HG03280 (cell line): ENCODE measurements at regions not wholly inside any gene's neighbourhood (a gene's known extent, or its start where the extent isn't known, plus 50 kb on each side); places are given as distances from the start of the nearest gene placed in this dataset.
A peak's percentile ranks its signal among the peaks of the same experiment; 100 is the strongest.

Source experiments
- ATAC-seq: cut with Tn5 transposase; IDR thresholded peaks from one replicate; pipeline ENCODE4 v1.9.1; 2021; ENCODE audit warnings: mild to moderate bottlenecking, moderate library complexity; ENCODE audit not compliant: unreplicated experiment

DNA sequence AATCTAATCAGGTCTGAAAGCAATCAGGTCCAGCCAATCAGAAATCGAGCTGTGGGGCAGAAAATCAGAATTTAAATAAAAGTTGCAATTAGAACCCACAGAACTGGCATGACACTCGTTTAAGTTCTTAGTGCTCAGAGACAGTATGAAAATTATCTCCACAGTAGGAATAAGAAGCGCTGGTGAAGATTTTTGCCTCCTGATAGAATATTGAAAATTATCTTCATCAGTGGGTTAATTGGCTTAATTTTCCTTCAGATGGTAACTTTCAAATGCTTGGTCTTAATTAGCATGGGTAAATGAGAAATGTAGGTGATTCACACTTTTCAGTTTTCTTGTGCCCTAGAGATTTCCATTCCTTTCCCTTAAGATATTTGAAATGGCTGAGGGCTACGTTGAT is 109.1 kb upstream of the MDFIC2 start:
- ATAC-seq, result no peak

DNA sequence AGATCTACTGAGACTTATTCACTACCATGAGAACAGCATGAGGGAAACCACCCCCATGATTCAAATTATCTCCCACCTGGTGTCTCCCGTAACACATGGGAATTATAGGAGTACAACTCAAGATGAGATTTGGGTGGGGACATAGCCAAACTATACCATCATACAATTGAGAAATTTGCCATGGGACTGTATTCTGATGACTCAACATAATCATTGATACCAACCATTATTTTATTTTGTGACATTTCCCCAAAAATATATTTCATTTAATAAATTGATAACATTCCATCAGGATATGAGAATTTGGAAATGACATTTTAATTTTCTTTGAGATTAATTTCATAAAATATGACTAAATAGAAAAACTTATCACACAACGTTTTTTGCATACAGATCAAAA is 96.6 kb upstream of the MDFIC2 start:
- no peak for ATAC-seq

DNA sequence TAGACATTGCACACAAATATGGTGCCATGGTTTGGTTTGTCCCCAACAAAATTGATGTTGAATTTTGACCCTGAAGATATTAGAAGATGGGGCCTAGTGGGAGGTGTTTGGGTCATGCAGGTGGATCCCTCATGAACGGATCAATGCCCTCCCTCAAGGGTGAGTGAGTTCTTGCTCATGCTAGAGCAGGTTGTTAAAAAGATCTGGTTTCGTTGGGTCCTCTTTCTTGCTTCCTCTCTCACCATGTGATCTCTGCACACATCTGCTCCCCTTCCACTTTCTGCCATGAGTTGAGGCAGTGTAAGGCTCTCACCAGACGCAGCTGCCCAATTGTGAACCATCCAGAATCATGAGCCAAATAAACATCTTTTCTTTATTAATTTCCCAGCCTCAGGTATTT is 87.8 kb upstream of the MDFIC2 start:
- ATAC-seq, result peak; percentile 74

DNA sequence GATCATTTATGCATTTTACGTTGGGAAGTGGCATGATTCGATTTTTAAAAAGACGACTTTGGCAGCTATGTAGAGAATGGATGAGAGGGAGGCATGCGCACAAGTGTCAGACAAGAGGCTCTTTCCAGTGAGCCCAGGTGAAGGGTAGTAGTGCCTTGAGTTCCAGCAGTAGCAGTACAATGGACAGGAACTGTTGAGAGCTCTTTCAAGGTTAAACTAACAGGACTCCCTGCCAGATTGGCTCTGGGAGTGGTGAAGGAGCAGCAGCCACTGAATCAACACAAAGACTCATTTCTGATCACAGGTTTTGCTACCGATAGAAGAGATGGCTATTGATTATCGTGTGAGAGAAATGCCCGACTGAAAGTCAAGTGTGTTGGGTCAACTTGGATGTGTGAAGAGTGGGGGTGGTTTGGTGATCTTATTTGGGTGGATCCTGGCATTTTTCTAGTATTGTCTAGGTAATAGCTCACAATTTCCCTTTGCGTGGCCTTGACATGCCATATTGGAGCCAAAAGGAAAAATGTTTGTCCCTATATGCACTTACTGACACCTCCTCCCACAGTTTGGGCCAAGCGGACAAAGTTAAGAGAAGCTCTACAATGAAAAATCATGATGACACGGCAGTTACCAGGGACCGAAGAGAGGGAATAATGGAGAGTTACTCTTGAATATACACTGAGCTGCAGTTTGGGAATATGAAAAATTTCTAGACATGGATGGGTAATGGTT is 81.6 kb upstream of the MDFIC2 start:
- no peak for ATAC-seq

DNA sequence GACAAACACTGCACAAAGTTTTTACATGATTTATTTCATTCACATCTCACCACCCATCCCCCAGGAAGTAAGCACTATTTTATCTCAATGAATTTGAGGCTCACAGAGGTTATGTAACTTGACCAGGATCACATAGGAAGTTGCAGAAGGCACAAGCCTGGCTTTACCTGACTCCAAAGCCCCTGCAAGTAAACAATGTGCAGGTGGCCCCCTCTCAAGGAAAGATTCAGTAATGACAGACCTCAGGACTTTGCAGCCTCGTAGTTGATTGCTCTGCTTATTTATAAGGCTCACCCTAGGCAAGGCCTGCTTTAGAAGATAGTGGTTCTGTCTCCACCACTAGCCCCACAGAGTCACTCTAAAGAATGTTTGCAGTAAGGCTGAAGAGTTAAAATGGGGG is 79.8 kb upstream of the MDFIC2 start:
- ATAC-seq, result no peak

DNA sequence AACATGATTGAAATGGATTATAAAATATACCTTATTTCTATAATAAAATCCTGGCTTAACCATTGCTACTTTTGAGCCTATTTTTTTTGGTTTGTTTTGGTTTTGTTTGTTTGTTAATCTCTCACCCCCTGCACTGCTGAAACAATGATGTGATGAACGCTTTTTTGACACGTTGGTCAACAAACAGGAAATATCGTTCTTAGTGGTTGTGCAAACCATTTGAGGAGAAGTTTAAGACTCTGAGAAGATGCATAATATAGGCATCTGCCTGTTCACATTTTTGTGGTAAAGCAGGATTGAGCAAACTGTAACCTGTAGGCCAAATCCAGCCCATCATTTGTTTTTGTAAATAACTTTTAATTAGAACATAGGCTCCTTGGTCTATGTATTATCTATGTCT is 75.5 kb upstream of the MDFIC2 start:
- no peak for ATAC-seq

DNA sequence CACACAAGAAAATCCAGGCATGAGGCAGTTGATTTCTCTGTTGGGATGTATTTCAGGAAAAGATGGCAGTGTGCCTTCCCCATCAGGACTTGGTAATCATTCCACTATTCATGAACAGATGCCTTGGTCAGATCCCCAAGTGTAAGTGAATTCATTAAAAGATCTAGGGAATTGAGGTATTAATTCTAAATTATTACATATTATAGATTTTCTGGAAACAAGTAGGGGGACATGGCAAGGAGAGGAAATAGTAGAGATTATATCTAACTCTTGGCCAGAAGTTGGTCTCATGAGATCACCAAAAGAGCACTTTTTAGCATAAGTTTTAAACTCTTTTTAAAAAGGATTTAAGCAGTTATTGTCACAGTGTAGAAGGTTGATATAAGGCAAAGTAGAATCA is 74.4 kb upstream of the MDFIC2 start:
- ATAC-seq, result no peak

DNA sequence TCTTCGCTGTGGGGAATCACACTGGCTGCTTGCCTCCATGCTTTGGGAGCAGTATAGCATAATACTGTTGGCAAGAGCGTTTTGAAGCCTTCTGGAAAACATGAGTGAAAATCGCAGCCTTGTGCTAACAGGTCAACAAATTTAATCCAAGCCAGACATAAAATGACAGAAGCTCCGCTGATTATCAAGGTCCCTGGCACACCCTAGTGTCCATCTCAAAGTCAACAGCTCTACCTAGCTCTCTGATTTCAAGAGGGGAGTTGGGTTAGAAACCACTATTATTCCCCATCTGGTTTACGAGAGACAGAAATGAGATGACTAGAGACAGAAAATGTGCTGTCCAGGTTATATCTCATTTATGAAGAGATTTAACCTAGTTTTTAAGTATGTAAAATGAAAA is 73.6 kb upstream of the MDFIC2 start:
- ATAC-seq, result no peak

DNA sequence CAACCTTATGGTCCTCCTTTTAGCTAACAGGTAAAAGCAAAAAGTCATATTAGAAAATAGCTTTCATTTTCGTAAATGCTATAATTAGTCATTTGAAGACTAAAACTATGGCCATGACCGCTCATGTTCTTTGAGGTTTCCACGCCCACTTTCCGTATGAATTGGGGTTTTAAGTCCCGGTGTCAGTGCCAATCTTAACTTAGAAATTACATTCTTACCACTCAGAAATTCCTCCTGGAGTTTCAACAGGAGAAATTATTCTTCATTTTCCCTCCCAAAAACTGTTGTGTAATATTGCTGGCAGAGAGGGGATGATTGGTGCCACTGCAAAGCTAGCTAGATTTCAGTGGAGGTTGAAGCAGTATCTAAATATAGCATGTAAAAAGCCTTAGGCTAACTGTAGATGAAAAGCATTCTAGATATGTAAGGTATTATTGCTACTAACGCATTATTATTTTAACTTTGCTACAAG is 71.0 kb upstream of the MDFIC2 start:
- ATAC-seq, result peak; percentile 97

DNA sequence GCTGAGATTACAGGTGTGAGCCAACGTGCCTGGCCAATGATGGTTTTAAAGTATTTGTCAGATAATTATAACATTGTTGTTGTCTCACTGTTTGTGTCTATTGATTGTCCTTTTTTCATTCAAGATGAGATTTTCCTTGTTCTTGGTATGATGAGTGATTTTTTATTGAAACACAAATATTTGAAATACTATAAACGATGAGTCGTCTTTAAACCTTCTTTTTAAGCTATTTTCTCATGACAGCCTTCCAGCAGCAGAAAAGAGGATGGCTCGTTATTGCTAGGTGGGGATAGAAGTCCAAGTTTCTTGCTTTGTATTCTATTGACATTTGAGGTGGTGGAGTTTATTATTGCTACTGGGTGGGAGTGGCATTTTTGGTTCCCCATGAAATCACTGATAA is 61.7 kb upstream of the MDFIC2 start:
- no peak for ATAC-seq
